Transverse colon (tissue), 4 donors: ENCODE measurements at regions not wholly inside any gene's neighbourhood (a gene's known extent, or its start where the extent isn't known, plus 50 kb on each side); places are given as distances from the start of the nearest gene placed in this dataset.

Source experiments
- EP300 ChIP-seq: sonication (generic); formaldehyde crosslinking; IDR thresholded peaks from one replicate; pipeline ENCODE4 v1.6.1; 2017; ENCODE audit warnings: antibody characterized with exemption, low read depth
- POLR2A ChIP-seq: fragments of 450-650 bp; IDR thresholded peaks from one replicate; pipeline ENCODE4 v1.6.1; 2016; ENCODE audit warnings: antibody characterized with exemption, mild to moderate bottlenecking, moderate library complexity
- POLR2AphosphoS5 ChIP-seq, 3 donors: sonication (generic); formaldehyde crosslinking; IDR thresholded peaks; one replicate each; pipeline ENCODE4 v1.6.1; 2016; ENCODE audit warnings: antibody characterized with exemption in 3 of 3
- TF ChIP-seq, protein P1 (sequence below), 5 experiments: fragments of 200-600 bp in 3 of 5; fragments of 450-650 bp in 2 of 5; sonication (generic) in 3 of 5; IDR thresholded peaks; 1 replicate in 2 of 5; 2 replicates in 3 of 5; pipeline ENCODE4 v1.5.1; 2016 to 2017; ENCODE audit warnings: antibody characterized with exemption in 5 of 5, inconsistent platforms in 3 of 5, mild to moderate bottlenecking in 2 of 5, moderate library complexity in 1 of 5

DNA sequence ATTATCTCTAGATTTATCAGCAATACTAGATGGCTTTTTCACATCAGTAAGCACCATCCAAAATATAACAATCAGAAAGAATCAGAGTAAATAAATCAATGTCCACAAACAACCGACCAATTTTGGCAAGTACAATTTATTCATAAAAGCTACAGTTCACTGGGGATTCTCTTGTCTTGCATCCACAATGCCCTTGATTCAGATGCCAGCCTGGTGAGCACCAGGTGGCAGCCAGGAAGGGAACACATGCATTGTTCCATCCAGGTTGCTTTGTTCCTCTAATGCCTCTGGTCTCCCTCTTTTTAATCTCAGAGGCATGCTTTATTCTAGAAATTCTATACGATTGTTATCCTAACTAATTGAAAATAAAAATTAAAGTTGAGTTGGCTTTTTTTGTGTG lies 242.1 kb upstream of the KIRREL3 start:
- TF ChIP-seq, protein P1, sequence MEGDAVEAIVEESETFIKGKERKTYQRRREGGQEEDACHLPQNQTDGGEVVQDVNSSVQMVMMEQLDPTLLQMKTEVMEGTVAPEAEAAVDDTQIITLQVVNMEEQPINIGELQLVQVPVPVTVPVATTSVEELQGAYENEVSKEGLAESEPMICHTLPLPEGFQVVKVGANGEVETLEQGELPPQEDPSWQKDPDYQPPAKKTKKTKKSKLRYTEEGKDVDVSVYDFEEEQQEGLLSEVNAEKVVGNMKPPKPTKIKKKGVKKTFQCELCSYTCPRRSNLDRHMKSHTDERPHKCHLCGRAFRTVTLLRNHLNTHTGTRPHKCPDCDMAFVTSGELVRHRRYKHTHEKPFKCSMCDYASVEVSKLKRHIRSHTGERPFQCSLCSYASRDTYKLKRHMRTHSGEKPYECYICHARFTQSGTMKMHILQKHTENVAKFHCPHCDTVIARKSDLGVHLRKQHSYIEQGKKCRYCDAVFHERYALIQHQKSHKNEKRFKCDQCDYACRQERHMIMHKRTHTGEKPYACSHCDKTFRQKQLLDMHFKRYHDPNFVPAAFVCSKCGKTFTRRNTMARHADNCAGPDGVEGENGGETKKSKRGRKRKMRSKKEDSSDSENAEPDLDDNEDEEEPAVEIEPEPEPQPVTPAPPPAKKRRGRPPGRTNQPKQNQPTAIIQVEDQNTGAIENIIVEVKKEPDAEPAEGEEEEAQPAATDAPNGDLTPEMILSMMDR (IDR thresholded peaks at IDR 0.05): no peak
- TF ChIP-seq POLR2A (no peak), EP300 (no peak), POLR2AphosphoS5 (IDR thresholded peaks at IDR 0.05) (no peak)
